HCT116 (cell line): ENCODE measurements at regions not wholly inside any gene's neighbourhood (a gene's known extent, or its start where the extent isn't known, plus 50 kb on each side); places are given as distances from the start of the nearest gene placed in this dataset.

Experiments used
- CTCF ChIP-seq, 3 experiments: fragments of 200-600 bp in 1 of 3; sonication (generic) in 1 of 3; IDR thresholded peaks in 2 of 3; conservative IDR thresholded peaks in 1 of 3; 2 replicates each; pipeline ENCODE4 v1.5.1; 2012 to 2017; ENCODE audit warnings: low read depth in 2 of 3, low read length in 2 of 3, antibody characterized with exemption in 1 of 3, borderline replicate concordance in 1 of 3, control low read depth in 1 of 3, mild to moderate bottlenecking in 1 of 3, mixed read lengths in 1 of 3, mixed run types in 1 of 3, moderate library complexity in 1 of 3; ENCODE audit not compliant: insufficient read depth in 1 of 3
- EZH2phosphoT487 ChIP-seq: fragments of 200-600 bp; IDR thresholded peaks from 2 replicates; pipeline ENCODE4 v1.6.1; 2018; ENCODE audit warnings: antibody characterized with exemption, borderline replicate concordance
- POLR2AphosphoS5 ChIP-seq: IDR thresholded peaks from 2 replicates; pipeline ENCODE4 v1.6.1; 2011; ENCODE audit warnings: mild to moderate bottlenecking, low read depth, low read length, moderate library complexity

- no peak for TF ChIP-seq EZH2phosphoT487
- no peak for TF ChIP-seq CTCF (IDR thresholded peaks at IDR 0.05 in 2 of 3, conservative IDR thresholded peaks at IDR 0.05 in 1 of 3; ENCODE audit: borderline replicate concordance in 1 of 3, insufficient read depth in 1 of 3, low read depth in 2 of 3, low read length in 2 of 3)
- no peak for TF ChIP-seq POLR2AphosphoS5
Measured at GRCh38 chr10:2918489-2918888, 148.9 kb upstream of the PFKP start.
